ENCODE measurements at regions not wholly inside any gene's neighbourhood (a gene's known extent, or its start where the extent isn't known, plus 50 kb on each side); places are given as distances from the start of the nearest gene placed in this dataset.

- no peaks in the 10 kb centered on the region for H3K4me1 ChIP-seq (ENCODE audit: insufficient read depth, low read length)
- no peaks in the 10 kb centered on the region; a peak in 1 of 5 replicates for H3K9me3 Mint-ChIP-seq
- no peaks in the 10 kb centered on the region for H4K20me1 ChIP-seq (ENCODE audit: control insufficient read depth, insufficient read depth, insufficient read length)
- H3K14ac ChIP-seq (ENCODE audit: insufficient read depth, low read length) = no peak overlapping the region
- H3K27ac Mint-ChIP-seq = no peak overlapping the region
- no peak overlapping the region for H3K4me3 Mint-ChIP-seq
- no peak overlapping the region for H3K4me2 ChIP-seq (ENCODE audit: insufficient read depth, insufficient read length, low read length)
- H2AK5ac ChIP-seq (ENCODE audit: insufficient read length, low read length) = no peak overlapping the region
- H3K9ac ChIP-seq (ENCODE audit: extremely low read depth, insufficient read length, low read length) = no peak overlapping the region
- no peaks in the 10 kb centered on the region for H3K27me3 ChIP-seq (ENCODE audit: insufficient read depth, low read length)
- no peak overlapping the region for H2BK120ac ChIP-seq (ENCODE audit: low read depth, low read length, poor library complexity, severe bottlenecking)
- WGBS (ENCODE audit: extremely low coverage, insufficient read length, low lambda C conversion rate) = no CpG with 5 or more reads among the region's 15 CpGs
- H3K4me1 Mint-ChIP-seq = no peaks in the 10 kb centered on the region
- no peak overlapping the region for H4K8ac ChIP-seq (replicated peaks; ENCODE audit: insufficient read length, low read depth, low read length)
- no peak overlapping the region for H3K56ac ChIP-seq (ENCODE audit: insufficient read length, low read depth, low read length)
- H3K4ac ChIP-seq (ENCODE audit: low read depth, low read length) = no peak overlapping the region
- H4K5ac ChIP-seq (ENCODE audit: insufficient read length, low read depth, low read length) = no peak overlapping the region
- no peaks in the 10 kb centered on the region for H3K23me2 ChIP-seq (ENCODE audit: insufficient read length, low read depth, low read length, poor library complexity, severe bottlenecking)
- peak overlapping the region; percentile 42 for H3K18ac ChIP-seq (ENCODE audit: insufficient read length, low read depth, low read length)
- no peak overlapping the region for H3K27ac ChIP-seq (ENCODE audit: insufficient read length, low read depth, low read length)
- no peak for TF ChIP-seq CTCF (conservative IDR thresholded peaks at IDR 0.05)
- no peak for DNase-seq
- H3K79me2 ChIP-seq (ENCODE audit: insufficient read depth, low read length) = no peaks in the 10 kb centered on the region
- no peak overlapping the region for H3T11ph ChIP-seq (ENCODE audit: low read length)
- H2BK5ac ChIP-seq (ENCODE audit: insufficient read length, low read length) = no peak overlapping the region
- no peak overlapping the region for H3K23ac ChIP-seq (ENCODE audit: insufficient read length, low read depth, low read length)
- H2BK12ac ChIP-seq (ENCODE audit: insufficient read length, low read depth, low read length) = no peak overlapping the region
- H2BK20ac ChIP-seq (ENCODE audit: low read depth, low read length, poor library complexity, severe bottlenecking) = no peak overlapping the region
- no peaks in the 10 kb centered on the region; a peak in 1 of 7 replicates for H3K36me3 Mint-ChIP-seq (ENCODE audit: insufficient read depth in 1 of 3, low read depth in 3 of 3)
- no peak overlapping the region for H4K91ac ChIP-seq (ENCODE audit: insufficient read length, low read depth, low read length)
- no peak overlapping the region for H2BK15ac ChIP-seq (ENCODE audit: low read depth, low read length)
- H3K9me3 ChIP-seq (ENCODE audit: control insufficient read depth, low read depth, low read length) = no peaks in the 10 kb centered on the region
- peaks cover 2% of the 10 kb centered on the region for H3K27me3 Mint-ChIP-seq (ENCODE audit: low read depth)
- no peaks in the 10 kb centered on the region for H3K79me1 ChIP-seq (ENCODE audit: insufficient read depth, low read depth, low read length, poor library complexity, severe bottlenecking)
- no peak overlapping the region for H2AFZ ChIP-seq (ENCODE audit: low read length)
Measured at GRCh38 chr7:344608-344994, 54.6 kb downstream of the FOXL3 start.
